HG02610 (cell line): ENCODE measurements at regions not wholly inside any gene's neighbourhood (a gene's known extent, or its start where the extent isn't known, plus 50 kb on each side); places are given as distances from the start of the nearest gene placed in this dataset.
"Not testable (repeated sequence)": the region's sequence is repeated elsewhere in the genome, so short reads cannot be mapped to it uniquely, and the experiment has no call there.

Source experiments
- ATAC-seq: cut with Tn5 transposase; IDR thresholded peaks from one replicate; pipeline ENCODE4 v1.9.1; 2021; ENCODE audit warnings: mild to moderate bottlenecking, moderate library complexity; ENCODE audit not compliant: unreplicated experiment

- no peak for ATAC-seq
These were observed 222.4 kb upstream of the UBL3 start for GRCh38 chr13:30072818-30073186.

- ATAC-seq, result no peak
These were observed 221.8 kb upstream of the UBL3 start for GRCh38 chr13:30071969-30072817.

GRCh38 chr13:30065181-30065580 lies 214.8 kb upstream of the UBL3 start:
- ATAC-seq, result no peak

GRCh38 chr13:30063892-30064291 lies 213.5 kb upstream of the UBL3 start:
- no peak for ATAC-seq

GRCh38 chr13:30061217-30061616 lies 210.8 kb upstream of the UBL3 start:
- no peak for ATAC-seq

- ATAC-seq, result no peak
These were observed 208.0 kb upstream of the UBL3 start for GRCh38 chr13:30058429-30058828.

- ATAC-seq, result not testable (repeated sequence)
These were observed 204.1 kb upstream of the UBL3 start for GRCh38 chr13:30054546-30054945.

- ATAC-seq, result no peak
These were observed 203.5 kb upstream of the UBL3 start for GRCh38 chr13:30053939-30054338.

- no peak for ATAC-seq
These were observed 201.7 kb upstream of the UBL3 start for GRCh38 chr13:30052120-30052519.

- ATAC-seq, result no peak
These were observed 201.2 kb upstream of the UBL3 start for GRCh38 chr13:30051531-30052060.

GRCh38 chr13:30049692-30050091 lies 199.3 kb upstream of the UBL3 start:
- ATAC-seq, result no peak

- no peak for ATAC-seq
These were observed 196.9 kb upstream of the UBL3 start for GRCh38 chr13:30047154-30047874.

GRCh38 chr13:30045916-30046704 lies 195.7 kb upstream of the UBL3 start:
- no peak for ATAC-seq

- no peak for ATAC-seq
These were observed 194.5 kb upstream of the UBL3 start for GRCh38 chr13:30044932-30045331.

- no peak for ATAC-seq
These were observed 193.2 kb upstream of the UBL3 start for GRCh38 chr13:30043631-30043925.

- no peak for ATAC-seq
These were observed 192.6 kb upstream of the UBL3 start for GRCh38 chr13:30042891-30043630.

GRCh38 chr13:30042272-30042671 lies 191.9 kb upstream of the UBL3 start:
- no peak for ATAC-seq

GRCh38 chr13:30039511-30039911 lies 189.1 kb upstream of the UBL3 start:
- no peak for ATAC-seq

- ATAC-seq, result no peak
These were observed 188.5 kb upstream of the UBL3 start for GRCh38 chr13:30038884-30039283.

GRCh38 chr13:30037766-30038165 lies 187.3 kb upstream of the UBL3 start:
- ATAC-seq, result no peak

- no peak for ATAC-seq
These were observed 186.9 kb upstream of the UBL3 start for GRCh38 chr13:30037306-30037705.
